ENCODE measurements at regions not wholly inside any gene's neighbourhood (a gene's known extent, or its start where the extent isn't known, plus 50 kb on each side); places are given as distances from the start of the nearest gene placed in this dataset.
"Not testable (repeated sequence)": the region's sequence is repeated elsewhere in the genome, so short reads cannot be mapped to it uniquely, and the experiment has no call there.

- no peak for DNase-seq (ENCODE audit: extremely low spot score)
- no peak for TF ChIP-seq CTCF (IDR thresholded peaks at IDR 0.05; ENCODE audit: control extremely low read depth, extremely low read depth, low read depth, missing control alignments)
- POLR2A ChIA-PET = no interaction called here
- CTCF ChIA-PET = interaction anchor here (1.0 kb wide), 1 partner anchor 11 kb away, joined by 3 read pairs; no protein-coding TSS in a partner anchor
Measured at GRCh38 chr15:39031596-39031995, 467.0 kb upstream of the RASGRP1 start.

GRCh38 chr15:39034816-39035215, 470.2 kb upstream of the RASGRP1 start:
- DNase-seq (ENCODE audit: extremely low spot score) = no peak
- ChIA-PET CTCF (no interaction called here), POLR2A (no interaction called here)
- TF ChIP-seq CTCF (IDR thresholded peaks at IDR 0.05; ENCODE audit: control extremely low read depth, extremely low read depth, low read depth, missing control alignments) = no peak

GRCh38 chr15:39037611-39038010, 473.0 kb upstream of the RASGRP1 start:
- POLR2A ChIA-PET; CTCF ChIA-PET; DNase-seq (ENCODE audit: extremely low spot score): not testable (repeated sequence)

- ChIA-PET CTCF (no interaction called here), POLR2A (no interaction called here)
- no peak for TF ChIP-seq CTCF (IDR thresholded peaks at IDR 0.05; ENCODE audit: control extremely low read depth, extremely low read depth, low read depth, missing control alignments)
- DNase-seq (ENCODE audit: extremely low spot score) = no peak
Measured at GRCh38 chr15:39040861-39041260, 476.2 kb upstream of the RASGRP1 start.

- TF ChIP-seq CTCF (IDR thresholded peaks at IDR 0.05; ENCODE audit: control extremely low read depth, extremely low read depth, low read depth, missing control alignments) = no peak
- ChIA-PET CTCF (interaction anchor here (1.0 kb wide), 1 partner anchor 11 kb away, joined by 3 read pairs; no protein-coding TSS in a partner anchor), POLR2A (no interaction called here)
- no peak for DNase-seq (ENCODE audit: extremely low spot score)
Measured at GRCh38 chr15:39041979-39042495, 477.4 kb upstream of the RASGRP1 start.

- DNase-seq (ENCODE audit: extremely low spot score) = no peak
- no peak for TF ChIP-seq CTCF (IDR thresholded peaks at IDR 0.05; ENCODE audit: control extremely low read depth, extremely low read depth, low read depth, missing control alignments)
- ChIA-PET POLR2A (no interaction called here), CTCF (no interaction called here)
Measured at GRCh38 chr15:39051626-39052322, 487.2 kb upstream of the RASGRP1 start.

GRCh38 chr15:39052323-39052705, 487.7 kb upstream of the RASGRP1 start:
- POLR2A ChIA-PET = no interaction called here
- no peak for TF ChIP-seq CTCF (IDR thresholded peaks at IDR 0.05; ENCODE audit: control extremely low read depth, extremely low read depth, low read depth, missing control alignments)
- no peak for DNase-seq (ENCODE audit: extremely low spot score)
- CTCF ChIA-PET = no interaction called here

Measured in GM10248 (cell line).